Sigmoid colon (tissue), 3 donors: ENCODE measurements at regions not wholly inside any gene's neighbourhood (a gene's known extent, or its start where the extent isn't known, plus 50 kb on each side); places are given as distances from the start of the nearest gene placed in this dataset.

Experiments used
- POLR2A ChIP-seq, 2 donors: fragments of 450-650 bp; IDR thresholded peaks; one replicate each; pipeline ENCODE4 v1.6.1; 2016; ENCODE audit warnings: antibody characterized with exemption in 2 of 2, mild to moderate bottlenecking in 2 of 2, moderate library complexity in 2 of 2
- TF ChIP-seq, protein P1 (sequence below), 4 experiments: fragments of 450-650 bp in 3 of 4; fragments of 200-600 bp in 1 of 4; IDR thresholded peaks; one replicate each; pipeline ENCODE4 v1.5.1; 2016 to 2019; ENCODE audit warnings: antibody characterized with exemption in 4 of 4, mild to moderate bottlenecking in 3 of 4, moderate library complexity in 2 of 4

DNA sequence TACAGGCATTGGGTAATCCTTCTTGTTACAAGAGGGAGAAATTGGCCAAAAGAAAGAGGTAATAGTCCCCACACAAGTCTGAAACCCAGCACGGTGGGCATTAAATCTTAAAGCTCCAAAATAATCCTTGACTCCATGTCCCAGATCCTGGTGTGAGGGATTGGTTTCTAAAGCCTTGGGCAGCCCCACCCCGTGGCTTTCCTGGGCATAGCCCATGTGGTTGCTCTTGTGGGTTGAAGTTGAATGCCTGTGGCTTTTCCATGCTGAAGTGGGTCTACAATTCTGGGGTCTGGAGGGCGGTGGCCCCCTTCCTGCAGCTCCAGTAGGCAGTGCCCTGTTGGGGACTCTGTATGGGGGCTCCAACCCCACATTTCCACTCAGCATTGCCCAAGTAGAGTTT is 91.8 kb upstream of the LARP1 start:
- TF ChIP-seq, protein P1, sequence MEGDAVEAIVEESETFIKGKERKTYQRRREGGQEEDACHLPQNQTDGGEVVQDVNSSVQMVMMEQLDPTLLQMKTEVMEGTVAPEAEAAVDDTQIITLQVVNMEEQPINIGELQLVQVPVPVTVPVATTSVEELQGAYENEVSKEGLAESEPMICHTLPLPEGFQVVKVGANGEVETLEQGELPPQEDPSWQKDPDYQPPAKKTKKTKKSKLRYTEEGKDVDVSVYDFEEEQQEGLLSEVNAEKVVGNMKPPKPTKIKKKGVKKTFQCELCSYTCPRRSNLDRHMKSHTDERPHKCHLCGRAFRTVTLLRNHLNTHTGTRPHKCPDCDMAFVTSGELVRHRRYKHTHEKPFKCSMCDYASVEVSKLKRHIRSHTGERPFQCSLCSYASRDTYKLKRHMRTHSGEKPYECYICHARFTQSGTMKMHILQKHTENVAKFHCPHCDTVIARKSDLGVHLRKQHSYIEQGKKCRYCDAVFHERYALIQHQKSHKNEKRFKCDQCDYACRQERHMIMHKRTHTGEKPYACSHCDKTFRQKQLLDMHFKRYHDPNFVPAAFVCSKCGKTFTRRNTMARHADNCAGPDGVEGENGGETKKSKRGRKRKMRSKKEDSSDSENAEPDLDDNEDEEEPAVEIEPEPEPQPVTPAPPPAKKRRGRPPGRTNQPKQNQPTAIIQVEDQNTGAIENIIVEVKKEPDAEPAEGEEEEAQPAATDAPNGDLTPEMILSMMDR (IDR thresholded peaks at IDR 0.05) = no peak
- no peak for TF ChIP-seq POLR2A (IDR thresholded peaks at IDR 0.05)
